UCSD-AML1 (cell line): ENCODE measurements at regions not wholly inside any gene's neighbourhood (a gene's known extent, or its start where the extent isn't known, plus 50 kb on each side); places are given as distances from the start of the nearest gene placed in this dataset.
"Not testable (repeated sequence)": the region's sequence is repeated elsewhere in the genome, so short reads cannot be mapped to it uniquely, and the experiment has no call there.

Experiments
- DNase-seq: peaks from one replicate; lab custom pipeline; 2025; ENCODE audit not compliant: unreplicated experiment; lab: John Stamatoyannopoulos, UW

- DNase-seq = no peak
Observed at GRCh38 chr3:20666091-20666490, 480.1 kb upstream of the SGO1 start.

- no peak for DNase-seq
Observed at GRCh38 chr3:20658491-20658890, 472.5 kb upstream of the SGO1 start.

DNA sequence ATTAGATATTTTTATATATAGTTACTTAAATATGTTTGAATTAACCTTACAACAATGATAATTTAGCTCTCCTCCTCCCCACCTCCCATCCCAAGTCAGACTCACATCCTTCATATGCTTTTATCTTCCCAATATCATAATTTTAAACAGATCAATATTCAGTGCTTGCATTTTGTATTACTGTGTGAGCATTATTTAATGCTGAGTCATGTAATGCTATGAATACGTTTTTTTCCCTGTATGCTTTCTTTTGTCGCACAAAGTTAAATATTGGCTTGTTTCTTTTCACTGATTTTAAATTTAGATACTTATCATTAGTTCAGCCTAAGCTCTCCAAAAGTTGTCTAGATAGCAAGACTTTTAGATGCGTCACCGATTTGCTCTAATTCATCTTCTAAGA, 471.6 kb upstream of the SGO1 start:
- DNase-seq = no peak

DNA sequence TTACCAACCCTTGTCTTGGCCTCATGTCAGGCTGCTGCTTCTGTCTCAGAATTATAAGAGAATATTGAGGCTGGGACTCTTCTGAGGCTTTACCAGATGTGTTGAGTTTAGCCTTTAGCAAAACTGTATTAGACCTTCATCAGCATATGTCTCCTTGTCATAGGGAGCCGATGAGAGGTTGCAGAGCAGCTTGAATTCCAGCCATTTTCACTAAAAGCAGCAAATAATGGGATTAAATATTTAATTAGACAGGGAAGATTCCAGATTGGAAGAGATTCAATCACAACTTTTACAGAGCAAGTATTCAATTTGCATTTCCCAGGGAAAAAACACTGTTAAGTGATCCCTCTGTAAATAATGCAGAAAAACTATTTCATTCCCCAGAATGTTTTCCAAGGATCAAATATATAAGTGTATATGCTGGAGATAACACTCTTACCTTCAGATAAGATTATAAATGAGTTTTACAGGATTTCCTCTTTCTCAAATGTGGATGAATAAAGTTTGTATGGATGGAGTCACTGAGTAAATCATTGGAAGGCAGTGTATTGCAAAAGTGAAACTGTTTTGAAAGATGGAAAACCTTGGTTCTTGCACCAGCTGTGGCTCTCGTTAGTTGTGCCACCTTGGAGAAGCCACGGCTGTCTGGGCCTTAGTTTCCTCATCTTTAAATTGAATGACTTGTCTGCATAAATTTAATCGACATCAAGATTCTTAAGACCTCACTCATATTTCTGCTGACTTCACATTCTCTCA, 466.4 kb upstream of the SGO1 start:
- no peak for DNase-seq

DNA sequence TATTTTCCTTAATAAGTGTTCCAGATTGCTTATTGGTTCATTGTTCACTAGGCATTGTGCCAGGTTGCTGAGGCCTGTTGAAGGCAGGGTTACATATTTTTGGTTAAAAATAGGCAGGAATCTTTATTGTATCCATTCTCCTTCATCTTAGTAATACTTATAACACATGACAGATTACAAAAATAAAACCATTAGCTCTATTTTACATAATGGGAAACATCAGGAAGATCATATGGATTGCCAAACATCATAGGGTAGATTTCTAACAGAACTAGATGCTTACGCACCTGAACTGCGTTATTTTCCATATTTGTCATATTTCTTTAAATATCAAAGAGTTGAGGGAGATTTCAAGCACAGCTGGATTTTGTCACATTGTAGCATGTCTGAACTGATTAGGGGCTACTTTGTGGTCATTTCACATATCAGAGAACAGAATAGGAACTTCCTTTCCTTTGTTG, 462.9 kb upstream of the SGO1 start:
- no peak for DNase-seq

- DNase-seq = no peak
Observed at GRCh38 chr3:20648294-20648693, 462.3 kb upstream of the SGO1 start.

- no peak for DNase-seq
Observed at GRCh38 chr3:20646425-20646824, 460.4 kb upstream of the SGO1 start.

GRCh38 chr3:20645340-20645739, 459.3 kb upstream of the SGO1 start:
- DNase-seq = no peak

- DNase-seq = no peak
Observed at GRCh38 chr3:20637729-20638128, 451.7 kb upstream of the SGO1 start.

DNA sequence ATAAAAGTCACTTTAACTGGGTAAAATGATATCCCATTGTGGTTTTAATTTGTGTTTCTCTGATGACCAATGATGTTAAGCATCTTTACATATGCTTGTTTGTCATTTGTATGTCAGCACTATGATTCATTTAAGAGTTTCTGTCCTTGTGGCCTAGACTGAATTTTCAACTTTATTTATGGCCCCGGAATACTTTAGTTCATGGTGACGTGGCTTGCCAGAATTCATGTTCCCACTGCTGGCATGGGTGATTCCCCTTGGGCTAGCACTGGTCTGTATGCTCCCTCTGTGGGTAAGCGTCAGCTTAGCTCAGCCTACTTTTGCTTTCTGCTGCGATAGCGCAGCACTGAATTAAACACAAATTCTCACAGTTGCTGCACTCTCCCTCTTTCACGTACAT, 436.3 kb upstream of the SGO1 start:
- DNase-seq = no peak

GRCh38 chr3:20618621-20619020, 432.6 kb upstream of the SGO1 start:
- DNase-seq = not testable (repeated sequence)

DNA sequence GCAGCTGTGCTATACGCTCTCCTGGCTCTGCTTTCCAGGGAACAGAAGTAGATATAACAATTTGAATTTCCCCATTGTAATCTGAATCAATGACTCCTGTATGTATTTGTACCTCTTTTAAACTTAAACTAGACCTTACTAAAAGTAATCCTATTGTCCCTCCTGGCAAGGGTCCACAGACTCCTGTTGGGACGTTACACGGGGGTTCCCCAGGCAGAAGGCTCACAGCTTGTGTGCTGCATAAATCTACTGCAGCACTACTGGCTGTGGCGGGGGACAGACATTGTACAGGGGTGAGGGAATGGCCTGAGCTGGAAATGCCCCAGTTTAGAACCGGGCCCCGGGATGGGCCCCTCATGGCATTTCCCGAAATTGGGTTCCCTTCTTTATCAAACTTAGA, 432.2 kb upstream of the SGO1 start:
- DNase-seq = not testable (repeated sequence)

DNA sequence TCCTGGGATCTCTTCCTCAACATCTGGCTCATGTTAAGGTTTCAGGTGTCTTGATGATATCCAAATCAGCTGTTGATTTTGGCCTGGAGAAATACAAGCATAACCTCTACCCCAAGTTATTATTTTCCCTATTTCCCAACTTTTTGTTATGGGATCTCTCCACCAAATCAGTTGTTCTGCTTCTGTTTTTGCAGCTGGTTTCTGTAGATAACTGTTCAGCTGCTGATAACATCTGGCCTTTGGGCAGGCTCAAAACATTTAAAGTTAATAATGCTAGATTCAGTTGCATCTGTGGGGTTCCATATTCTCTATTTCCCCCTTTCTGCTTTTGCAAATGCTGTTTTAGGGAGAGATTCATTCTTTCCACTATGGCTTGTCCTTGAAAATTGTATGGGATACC, 430.0 kb upstream of the SGO1 start:
- not testable (repeated sequence) for DNase-seq

GRCh38 chr3:20608054-20608738, 422.2 kb upstream of the SGO1 start:
- DNase-seq = no peak

DNA sequence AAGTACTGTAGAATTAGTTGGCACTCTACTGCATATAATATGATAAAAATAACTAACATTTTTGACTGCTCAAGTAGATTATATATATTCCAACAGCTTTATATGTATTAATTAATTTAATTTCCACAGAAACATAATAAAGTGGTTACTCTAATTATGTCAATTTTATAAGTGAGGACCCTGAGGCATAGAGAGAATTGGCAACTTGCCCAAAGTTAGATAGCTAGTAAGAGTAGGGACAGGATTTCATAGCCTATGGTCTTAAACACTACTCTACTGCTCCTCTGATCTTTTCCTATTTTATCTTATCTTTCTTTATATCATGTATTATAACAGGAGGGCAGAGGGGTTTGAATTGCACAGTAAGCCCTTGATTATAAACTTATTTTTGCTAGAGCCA, 418.7 kb upstream of the SGO1 start:
- no peak for DNase-seq

DNA sequence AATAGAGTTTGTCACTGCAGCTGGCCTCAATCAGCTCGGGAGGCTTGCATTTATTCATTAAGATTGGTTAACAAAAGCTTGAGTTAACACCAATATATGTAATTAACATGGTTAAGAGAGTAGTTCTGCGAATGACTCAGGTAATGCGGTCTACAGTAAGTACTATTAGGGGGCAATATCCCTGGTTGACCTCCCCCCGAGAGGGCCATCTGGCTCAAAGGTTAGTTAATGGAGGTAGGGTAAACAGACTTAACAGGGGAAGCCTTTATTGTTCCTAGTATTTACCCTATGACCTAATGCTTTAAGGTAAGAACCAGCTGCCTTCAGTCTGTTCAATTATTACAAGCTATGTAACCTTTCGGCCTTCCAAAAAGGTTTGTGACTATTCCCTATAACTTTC, 403.3 kb upstream of the SGO1 start:
- no peak for DNase-seq

DNA sequence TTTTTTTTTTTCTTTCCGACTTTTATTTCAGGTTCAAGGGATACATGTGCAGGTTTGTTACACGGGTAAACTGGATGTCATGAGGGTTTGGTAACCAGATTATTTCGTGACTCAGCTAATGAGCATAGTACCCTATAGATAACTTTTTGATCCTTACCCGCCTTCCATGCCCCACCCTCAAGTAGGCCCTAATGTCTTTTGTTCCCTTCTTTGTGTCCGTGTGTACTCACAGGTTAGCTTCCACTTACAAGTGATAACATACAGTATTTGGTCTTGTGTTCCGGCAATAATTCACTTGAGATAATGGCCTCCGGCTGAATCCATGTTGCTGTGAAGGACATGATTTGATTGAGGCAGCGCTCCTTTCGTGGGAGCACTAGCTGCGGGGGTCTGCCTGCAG, 402.8 kb upstream of the SGO1 start:
- DNase-seq = no peak

- no peak for DNase-seq
Observed at GRCh38 chr3:20583648-20584047, 397.6 kb upstream of the SGO1 start.

- DNase-seq = no peak
Observed at GRCh38 chr3:20576228-20576627, 390.2 kb upstream of the SGO1 start.

GRCh38 chr3:20575146-20575545, 389.1 kb upstream of the SGO1 start:
- no peak for DNase-seq

DNA sequence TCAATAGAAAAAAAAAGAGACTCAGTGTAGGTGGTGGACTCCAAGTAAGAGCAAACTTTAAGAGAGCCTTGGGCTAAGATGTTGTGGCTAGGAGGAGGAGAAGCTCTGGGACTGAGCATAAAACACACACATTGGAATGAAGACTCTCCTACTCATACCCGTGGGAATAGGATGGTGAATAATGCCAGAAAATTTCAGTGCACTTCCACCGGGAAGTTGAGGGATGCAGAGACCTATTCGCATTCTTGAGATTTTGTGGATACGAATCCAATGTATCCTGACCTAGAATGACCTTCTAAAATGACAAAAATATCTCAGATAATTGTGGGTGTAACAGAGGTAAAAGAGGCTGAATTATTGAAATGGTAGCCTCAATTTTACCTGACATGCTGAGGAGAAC, 388.7 kb upstream of the SGO1 start:
- no peak for DNase-seq

DNA sequence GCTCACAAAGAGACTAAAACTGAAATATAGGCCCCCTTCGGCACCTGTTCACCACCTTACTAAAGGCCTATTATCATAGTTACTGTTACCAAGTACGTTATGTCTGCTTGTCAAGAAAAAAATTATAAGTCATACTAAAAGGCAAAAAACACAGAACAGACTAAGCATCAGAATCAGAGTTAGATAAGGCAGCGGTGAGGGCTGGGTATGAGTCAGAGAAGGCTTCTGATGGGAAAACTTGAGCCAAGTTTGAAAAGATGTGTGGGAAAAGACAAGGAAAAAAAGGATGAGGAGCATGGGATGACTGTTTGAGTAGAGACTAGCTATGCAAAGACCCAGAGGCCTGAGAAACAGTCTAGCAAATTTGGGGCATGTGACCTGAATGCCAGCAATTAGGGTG, 387.2 kb upstream of the SGO1 start:
- no peak for DNase-seq

DNA sequence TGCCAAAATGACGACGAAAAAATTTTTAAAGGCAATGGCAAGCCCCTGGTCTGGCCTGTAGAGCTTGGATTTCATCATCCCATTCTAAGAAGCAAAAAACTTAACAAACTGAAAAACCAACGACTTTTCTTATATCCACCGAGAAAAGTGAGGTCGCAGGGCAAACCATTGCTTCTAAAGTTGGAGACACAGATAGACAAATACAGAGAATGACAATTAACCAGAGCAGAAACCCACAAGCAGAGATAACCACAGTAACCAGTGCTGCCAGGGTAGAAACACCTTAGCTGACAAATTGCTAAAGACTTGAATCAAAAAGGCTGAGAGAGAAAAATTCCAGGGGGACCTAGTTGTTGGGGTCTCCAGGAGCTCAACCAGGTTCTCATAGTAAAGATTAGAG, 386.5 kb upstream of the SGO1 start:
- no peak for DNase-seq
